GM12891 (cell line): ENCODE measurements at regions not wholly inside any gene's neighbourhood (a gene's known extent, or its start where the extent isn't known, plus 50 kb on each side); places are given as distances from the start of the nearest gene placed in this dataset.

Source experiments
- POLR2A ChIP-seq: IDR thresholded peaks from 2 replicates; pipeline ENCODE4 v1.6.1; 2011; ENCODE audit warnings: low read depth, low read length, control low read depth
- POLR2AphosphoS5 ChIP-seq: IDR thresholded peaks from 2 replicates; pipeline ENCODE4 v1.6.1; 2011; ENCODE audit warnings: low read depth, low read length, control low read depth
- SPI1 ChIP-seq: IDR thresholded peaks from 2 replicates; pipeline ENCODE4 v1.6.1; 2011; ENCODE audit warnings: low read depth, low read length, control low read depth
- TAF1 ChIP-seq: IDR thresholded peaks from 2 replicates; pipeline ENCODE4 v1.6.1; 2011; ENCODE audit warnings: low read depth, low read length, control low read depth

DNA sequence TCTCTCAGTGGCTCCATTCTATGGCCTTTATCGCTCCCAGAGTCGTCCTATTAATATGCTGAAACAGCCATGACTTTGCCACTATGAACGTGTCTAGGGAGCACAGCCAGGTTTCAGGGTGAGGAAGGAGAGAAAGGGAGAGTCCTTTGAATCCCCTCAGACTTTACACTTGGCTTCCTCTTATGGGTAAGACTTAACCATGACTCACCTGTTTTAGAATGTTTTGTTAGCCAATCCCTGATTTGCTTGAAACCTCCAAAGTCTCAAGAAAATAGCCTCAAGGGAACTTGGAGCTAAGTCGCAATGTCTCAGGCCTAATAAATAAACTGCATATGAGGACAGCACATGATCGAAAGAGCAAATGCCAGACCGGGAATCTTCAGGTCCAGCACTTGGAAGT, 131.2 kb upstream of the RCN1 start:
- no peak for TF ChIP-seq TAF1
- TF ChIP-seq POLR2A = no peak
- TF ChIP-seq POLR2AphosphoS5 = no peak
- TF ChIP-seq SPI1 = no peak
